Panc1 (cell line): ENCODE measurements at regions not wholly inside any gene's neighbourhood (a gene's known extent, or its start where the extent isn't known, plus 50 kb on each side); places are given as distances from the start of the nearest gene placed in this dataset.

Experiments used
- POLR2AphosphoS5 ChIP-seq: IDR thresholded peaks from 2 replicates; pipeline ENCODE4 v1.6.1; 2012; ENCODE audit warnings: mild to moderate bottlenecking, low read depth, low read length, moderate library complexity
- SIN3A ChIP-seq: IDR thresholded peaks from 2 replicates; pipeline ENCODE4 v1.6.1; 2012; ENCODE audit warnings: low read depth, mild to moderate bottlenecking, low read length, moderate library complexity, borderline replicate concordance; ENCODE audit not compliant: insufficient read depth
- TF ChIP-seq, protein P1 (sequence below): fragments of 450-650 bp; IDR thresholded peaks from 2 replicates; pipeline ENCODE4 v1.5.1; 2017; ENCODE audit warnings: mild to moderate bottlenecking
- TF ChIP-seq, protein P2 (sequence below), 2 experiments: IDR thresholded peaks; 2 replicates each; pipeline ENCODE4 v1.6.1; 2011 to 2012; ENCODE audit warnings: low read depth in 2 of 2, control low read depth in 1 of 2, low read length in 1 of 2, mild to moderate bottlenecking in 1 of 2, moderate library complexity in 1 of 2; ENCODE audit not compliant: insufficient read depth in 1 of 2

DNA sequence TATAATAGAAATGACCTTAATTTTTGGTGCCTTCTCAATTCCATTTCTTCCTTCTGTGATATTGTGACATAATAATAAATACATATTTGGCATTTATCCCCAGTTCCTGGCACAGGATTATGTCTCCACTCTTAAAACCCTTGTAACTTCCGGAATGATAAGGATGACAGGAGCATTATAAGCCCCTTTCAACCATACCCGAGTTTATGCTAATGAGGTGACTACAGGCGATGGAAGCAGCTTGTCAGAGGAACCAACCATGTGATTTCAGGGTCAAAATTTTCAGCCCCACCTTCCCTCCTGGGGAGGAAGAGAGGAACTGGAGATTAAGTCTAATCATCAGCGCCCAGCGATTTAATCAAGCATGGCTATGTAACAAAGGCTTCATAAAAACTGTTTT lies 528.5 kb upstream of the CRIM1 start:
- TF ChIP-seq, protein P1, sequence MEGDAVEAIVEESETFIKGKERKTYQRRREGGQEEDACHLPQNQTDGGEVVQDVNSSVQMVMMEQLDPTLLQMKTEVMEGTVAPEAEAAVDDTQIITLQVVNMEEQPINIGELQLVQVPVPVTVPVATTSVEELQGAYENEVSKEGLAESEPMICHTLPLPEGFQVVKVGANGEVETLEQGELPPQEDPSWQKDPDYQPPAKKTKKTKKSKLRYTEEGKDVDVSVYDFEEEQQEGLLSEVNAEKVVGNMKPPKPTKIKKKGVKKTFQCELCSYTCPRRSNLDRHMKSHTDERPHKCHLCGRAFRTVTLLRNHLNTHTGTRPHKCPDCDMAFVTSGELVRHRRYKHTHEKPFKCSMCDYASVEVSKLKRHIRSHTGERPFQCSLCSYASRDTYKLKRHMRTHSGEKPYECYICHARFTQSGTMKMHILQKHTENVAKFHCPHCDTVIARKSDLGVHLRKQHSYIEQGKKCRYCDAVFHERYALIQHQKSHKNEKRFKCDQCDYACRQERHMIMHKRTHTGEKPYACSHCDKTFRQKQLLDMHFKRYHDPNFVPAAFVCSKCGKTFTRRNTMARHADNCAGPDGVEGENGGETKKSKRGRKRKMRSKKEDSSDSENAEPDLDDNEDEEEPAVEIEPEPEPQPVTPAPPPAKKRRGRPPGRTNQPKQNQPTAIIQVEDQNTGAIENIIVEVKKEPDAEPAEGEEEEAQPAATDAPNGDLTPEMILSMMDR: no peak
- no peak for TF ChIP-seq POLR2AphosphoS5
- TF ChIP-seq, protein P2, sequence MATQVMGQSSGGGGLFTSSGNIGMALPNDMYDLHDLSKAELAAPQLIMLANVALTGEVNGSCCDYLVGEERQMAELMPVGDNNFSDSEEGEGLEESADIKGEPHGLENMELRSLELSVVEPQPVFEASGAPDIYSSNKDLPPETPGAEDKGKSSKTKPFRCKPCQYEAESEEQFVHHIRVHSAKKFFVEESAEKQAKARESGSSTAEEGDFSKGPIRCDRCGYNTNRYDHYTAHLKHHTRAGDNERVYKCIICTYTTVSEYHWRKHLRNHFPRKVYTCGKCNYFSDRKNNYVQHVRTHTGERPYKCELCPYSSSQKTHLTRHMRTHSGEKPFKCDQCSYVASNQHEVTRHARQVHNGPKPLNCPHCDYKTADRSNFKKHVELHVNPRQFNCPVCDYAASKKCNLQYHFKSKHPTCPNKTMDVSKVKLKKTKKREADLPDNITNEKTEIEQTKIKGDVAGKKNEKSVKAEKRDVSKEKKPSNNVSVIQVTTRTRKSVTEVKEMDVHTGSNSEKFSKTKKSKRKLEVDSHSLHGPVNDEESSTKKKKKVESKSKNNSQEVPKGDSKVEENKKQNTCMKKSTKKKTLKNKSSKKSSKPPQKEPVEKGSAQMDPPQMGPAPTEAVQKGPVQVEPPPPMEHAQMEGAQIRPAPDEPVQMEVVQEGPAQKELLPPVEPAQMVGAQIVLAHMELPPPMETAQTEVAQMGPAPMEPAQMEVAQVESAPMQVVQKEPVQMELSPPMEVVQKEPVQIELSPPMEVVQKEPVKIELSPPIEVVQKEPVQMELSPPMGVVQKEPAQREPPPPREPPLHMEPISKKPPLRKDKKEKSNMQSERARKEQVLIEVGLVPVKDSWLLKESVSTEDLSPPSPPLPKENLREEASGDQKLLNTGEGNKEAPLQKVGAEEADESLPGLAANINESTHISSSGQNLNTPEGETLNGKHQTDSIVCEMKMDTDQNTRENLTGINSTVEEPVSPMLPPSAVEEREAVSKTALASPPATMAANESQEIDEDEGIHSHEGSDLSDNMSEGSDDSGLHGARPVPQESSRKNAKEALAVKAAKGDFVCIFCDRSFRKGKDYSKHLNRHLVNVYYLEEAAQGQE (IDR thresholded peaks at IDR 0.05; ENCODE audit: insufficient read depth in 1 of 2, low read depth in 2 of 2, low read length in 1 of 2): no peak
- no peak for TF ChIP-seq SIN3A
